GM21529 (cell line): ENCODE measurements at regions not wholly inside any gene's neighbourhood (a gene's known extent, or its start where the extent isn't known, plus 50 kb on each side); places are given as distances from the start of the nearest gene placed in this dataset.

Source experiments
- ATAC-seq: cut with Tn5 transposase; IDR thresholded peaks from one replicate; pipeline ENCODE4 v1.9.1; 2021; ENCODE audit not compliant: unreplicated experiment

GRCh38 chrX:39645178-39645895 is 452.4 kb downstream of the BCOR start:
- no peak for ATAC-seq

GRCh38 chrX:39648548-39649254 is 449.1 kb downstream of the BCOR start:
- ATAC-seq = no peak

- ATAC-seq = no peak
Observed at GRCh38 chrX:39650768-39651347, 446.9 kb downstream of the BCOR start.

- ATAC-seq = no peak
Observed at GRCh38 chrX:39652336-39652735, 445.4 kb downstream of the BCOR start.

- ATAC-seq = no peak
Observed at GRCh38 chrX:39653691-39654090, 444.1 kb downstream of the BCOR start.

- ATAC-seq = no peak
Observed at GRCh38 chrX:39654183-39654925, 443.4 kb downstream of the BCOR start.

GRCh38 chrX:39654952-39655351 is 442.8 kb downstream of the BCOR start:
- no peak for ATAC-seq

GRCh38 chrX:39661116-39661907 is 436.4 kb downstream of the BCOR start:
- no peak for ATAC-seq

- no peak for ATAC-seq
Observed at GRCh38 chrX:39665830-39666518, 431.8 kb downstream of the BCOR start.

GRCh38 chrX:39667191-39667590 is 430.6 kb downstream of the BCOR start:
- ATAC-seq = no peak

GRCh38 chrX:39667736-39668482 is 429.8 kb downstream of the BCOR start:
- no peak for ATAC-seq

- no peak for ATAC-seq
Observed at GRCh38 chrX:39669668-39670067, 428.1 kb downstream of the BCOR start.

GRCh38 chrX:39670281-39670680 is 427.5 kb downstream of the BCOR start:
- no peak for ATAC-seq

- ATAC-seq = no peak
Observed at GRCh38 chrX:39672405-39672804, 425.4 kb downstream of the BCOR start.

- no peak for ATAC-seq
Observed at GRCh38 chrX:39674490-39675161, 423.1 kb downstream of the BCOR start.

- no peak for ATAC-seq
Observed at GRCh38 chrX:39675162-39675553, 422.6 kb downstream of the BCOR start.

- no peak for ATAC-seq
Observed at GRCh38 chrX:39675619-39676018, 422.1 kb downstream of the BCOR start.

GRCh38 chrX:39676434-39676833 is 421.3 kb downstream of the BCOR start:
- ATAC-seq = no peak

- no peak for ATAC-seq
Observed at GRCh38 chrX:39677585-39677977, 420.2 kb downstream of the BCOR start.
